IMR-90 (cell line): ENCODE measurements at regions not wholly inside any gene's neighbourhood (a gene's known extent, or its start where the extent isn't known, plus 50 kb on each side); places are given as distances from the start of the nearest gene placed in this dataset.

ENCODE experiments used
- ATAC-seq: fragments of 200-7000 bp; cut with Tn5 transposase; 2 replicates; pipeline ENCODE4 v1.9.1; 2020; ENCODE audit warnings: low read depth, mild to moderate bottlenecking, moderate library complexity
- BruUV-seq: library from RNA; stranded (reverse); fragments of 400-500 nt; replicated peaks from 2 replicates; lab custom pipeline; 2021; lab: Mats Ljungman, UMichigan
- CTCF ChIA-PET: fragments of 300-600 bp; formaldehyde crosslinking; extraction: SDS; loops from one replicate; lab custom pipeline; 2021; ENCODE audit warnings: antibody characterized with exemption; lab: Yijun Ruan, JAX
- POLR2A ChIA-PET: fragments of 300-600 bp; sonication (Branson Sonifier 250); formaldehyde crosslinking; loops from one replicate; lab custom pipeline; 2022; ENCODE audit warnings: antibody characterized with exemption; ENCODE audit not compliant: unreplicated experiment; lab: Charles Lee
- DNase-seq: peaks from one replicate; pipeline ENCODE4 v3.0.0; 2013
- H2AFZ ChIP-seq: replicated peaks from 2 replicates; pipeline ENCODE3; 2013; ENCODE audit warnings: low read length, mild to moderate bottlenecking; ENCODE audit not compliant: poor library complexity
- H2AK5ac ChIP-seq: 2 replicates; pipeline ENCODE4 v1.6.1; 2013; ENCODE audit warnings: low read depth, low read length, inconsistent platforms
- H2AK9ac ChIP-seq: replicated peaks from 2 replicates; pipeline ENCODE3; 2013; ENCODE audit warnings: mild to moderate bottlenecking, low read depth, low read length, moderate library complexity; ENCODE audit not compliant: poor library complexity
- H2BK120ac ChIP-seq: 2 replicates; pipeline ENCODE4 v1.6.1; 2013; ENCODE audit warnings: low read depth, low read length, inconsistent platforms
- H2BK15ac ChIP-seq: 3 replicates; pipeline ENCODE4 v1.6.1; 2013; ENCODE audit warnings: low read depth, low read length, inconsistent platforms
- H2BK20ac ChIP-seq: 2 replicates; pipeline ENCODE4 v1.6.1; 2013; ENCODE audit warnings: low read depth, mild to moderate bottlenecking, inconsistent platforms, low read length, moderate library complexity
- H2BK5ac ChIP-seq: 2 replicates; pipeline ENCODE4 v1.6.1; 2013; ENCODE audit warnings: mild to moderate bottlenecking, low read depth, low read length, inconsistent platforms; ENCODE audit not compliant: poor library complexity, severe bottlenecking
- H3K14ac ChIP-seq: replicated peaks from 2 replicates; pipeline ENCODE4 v1.6.1; 2013; ENCODE audit warnings: low read depth, low read length, inconsistent platforms
- H3K18ac ChIP-seq: 2 replicates; pipeline ENCODE4 v1.6.1; 2013; ENCODE audit warnings: low read depth, low read length, control low read depth
- H3K23ac ChIP-seq: 2 replicates; pipeline ENCODE4 v1.6.1; 2013; ENCODE audit warnings: low read depth, low read length, inconsistent platforms
- H3K27ac ChIP-seq: 2 replicates; pipeline ENCODE4 v1.5.1; 2013; ENCODE audit warnings: mild to moderate bottlenecking, control low read depth, low read length; ENCODE audit not compliant: insufficient read depth
- H3K27me3 ChIP-seq: 2 replicates; pipeline ENCODE4 v1.6.1; 2013; ENCODE audit warnings: low read length; ENCODE audit not compliant: control insufficient read depth, insufficient read depth
- H3K36me3 ChIP-seq: 2 replicates; pipeline ENCODE4 v1.6.1; 2013; ENCODE audit warnings: low read length, mixed read lengths; ENCODE audit not compliant: control insufficient read depth, insufficient read depth
- H3K4ac ChIP-seq: 2 replicates; pipeline ENCODE4 v1.6.1; 2013; ENCODE audit warnings: low read depth, low read length, inconsistent platforms
- H3K4me1 ChIP-seq: 2 replicates; pipeline ENCODE4 v1.6.1; 2013; ENCODE audit warnings: low read length, mixed read lengths; ENCODE audit not compliant: control insufficient read depth, insufficient read depth
- H3K4me2 ChIP-seq: 2 replicates; pipeline ENCODE4 v1.6.1; 2013; ENCODE audit warnings: low read depth, mild to moderate bottlenecking, control low read depth, low read length, moderate library complexity
- H3K4me3 ChIP-seq: 2 replicates; pipeline ENCODE4 v1.5.1; 2013; ENCODE audit warnings: low read depth, mild to moderate bottlenecking, control low read depth, low read length, moderate library complexity; ENCODE audit not compliant: insufficient read depth
- H3K56ac ChIP-seq: 2 replicates; pipeline ENCODE4 v1.6.1; 2013; ENCODE audit warnings: low read length, inconsistent platforms; ENCODE audit not compliant: insufficient read depth; ENCODE audit errors: extremely low read depth
- H3K79me1 ChIP-seq, 2 experiments: 2 replicates each; pipeline ENCODE4 v1.6.1; 2013; ENCODE audit warnings: low read length in 2 of 2, inconsistent platforms in 1 of 2, low read depth in 1 of 2
- H3K9ac ChIP-seq: 2 replicates; pipeline ENCODE4 v1.6.1; 2013; ENCODE audit warnings: low read depth, low read length, control low read depth
- H3K9me1 ChIP-seq: 2 replicates; pipeline ENCODE4 v1.6.1; 2013; ENCODE audit warnings: low read length, inconsistent platforms; ENCODE audit not compliant: insufficient read depth
- H3K9me3 ChIP-seq: 2 replicates; pipeline ENCODE4 v1.6.1; 2013; ENCODE audit warnings: low read length; ENCODE audit not compliant: control insufficient read depth, insufficient read depth
- H4K20me1 ChIP-seq: 2 replicates; pipeline ENCODE4 v1.6.1; 2013; ENCODE audit warnings: low read length, inconsistent platforms; ENCODE audit not compliant: insufficient read depth
- H4K5ac ChIP-seq: 2 replicates; pipeline ENCODE4 v1.6.1; 2013; ENCODE audit warnings: mild to moderate bottlenecking, low read depth, low read length, control low read depth
- H4K8ac ChIP-seq, 2 experiments: 2 replicates each; pipeline ENCODE4 v1.6.1; 2013; ENCODE audit warnings: low read depth in 2 of 2, low read length in 2 of 2, control low read depth in 1 of 2, inconsistent platforms in 1 of 2
- H4K91ac ChIP-seq: 2 replicates; pipeline ENCODE4 v1.6.1; 2013; ENCODE audit warnings: low read depth, low read length, inconsistent platforms; ENCODE audit not compliant: insufficient read depth
- BHLHE40 ChIP-seq: fragments of 150-350 bp; IDR thresholded peaks from 2 replicates; pipeline ENCODE4 v1.6.1; 2016; ENCODE audit warnings: mild to moderate bottlenecking, low read depth, low read length
- MAFK ChIP-seq: IDR thresholded peaks from 2 replicates; pipeline ENCODE4 v1.6.1; 2012; ENCODE audit warnings: low read depth, low read length, improper control_type of control experiment
- MAZ ChIP-seq: IDR thresholded peaks from 2 replicates; pipeline ENCODE4 v1.6.1; 2012; ENCODE audit warnings: low read depth, mild to moderate bottlenecking, low read length, improper control_type of control experiment, moderate library complexity, borderline replicate concordance
- NFE2L2 ChIP-seq: fragments of 150-350 bp; IDR thresholded peaks from 2 replicates; pipeline ENCODE4 v1.6.1; 2016; ENCODE audit warnings: low read depth, mild to moderate bottlenecking, low read length
- POLR2A ChIP-seq: IDR thresholded peaks from 2 replicates; pipeline ENCODE4 v1.6.1; 2012; ENCODE audit warnings: mild to moderate bottlenecking, low read depth, low read length
- RFX5 ChIP-seq: IDR thresholded peaks from 2 replicates; pipeline ENCODE4 v1.8.0; 2012; ENCODE audit warnings: low read depth, mild to moderate bottlenecking, low read length, moderate library complexity
- SMC3 ChIP-seq: fragments of 150-350 bp; IDR thresholded peaks from 2 replicates; pipeline ENCODE4 v1.6.1; 2016; ENCODE audit warnings: low read depth, mild to moderate bottlenecking, antibody characterized with exemption, low read length, moderate library complexity
- WGBS, 2 experiments: methylation state at CpG; one replicate each; pipeline versions ENCODE4 v1.1.5 to v1.1.7; 2013; ENCODE audit warnings: missing lambda C conversion rate in 2 of 2; ENCODE audit not compliant: insufficient read length in 1 of 2; ENCODE audit errors: extremely low coverage in 2 of 2; 5-methylcytosine and 5-hydroxymethylcytosine counted together
- dilution Hi-C: fragments of 300-500 bp; cut with HindIII; formaldehyde crosslinking; loops from one replicate; pipeline ENCODE4 v1.14.3; 2018; ENCODE audit warnings: low sequenced_read_pairs; ENCODE audit not compliant: unreplicated experiment
- in situ Hi-C: fragments of 300-500 bp; cut with MboI; formaldehyde crosslinking; loops from 3 replicates; pipeline ENCODE4 v1.14.3; 2019; ENCODE audit warnings: low sequenced_read_pairs, inconsistent platforms, mixed read lengths
- intact Hi-C: fragments of 100-400 bp; cut with micrococcal nuclease; formaldehyde crosslinking; loops from 2 replicates; pipeline ENCODE4 v1.10.0; 2022
- TF ChIP-seq, protein P1 (sequence below): conservative IDR thresholded peaks from 2 replicates; pipeline ENCODE4 v1.5.1; 2012; ENCODE audit warnings: mild to moderate bottlenecking, low read depth, low read length, improper control_type of control experiment
- TF ChIP-seq, protein P2 (sequence below): fragments of 150-350 bp; IDR thresholded peaks from 2 replicates; pipeline ENCODE4 v1.6.1; 2016; ENCODE audit warnings: low read depth, mild to moderate bottlenecking, low read length, moderate library complexity, borderline replicate concordance

DNA sequence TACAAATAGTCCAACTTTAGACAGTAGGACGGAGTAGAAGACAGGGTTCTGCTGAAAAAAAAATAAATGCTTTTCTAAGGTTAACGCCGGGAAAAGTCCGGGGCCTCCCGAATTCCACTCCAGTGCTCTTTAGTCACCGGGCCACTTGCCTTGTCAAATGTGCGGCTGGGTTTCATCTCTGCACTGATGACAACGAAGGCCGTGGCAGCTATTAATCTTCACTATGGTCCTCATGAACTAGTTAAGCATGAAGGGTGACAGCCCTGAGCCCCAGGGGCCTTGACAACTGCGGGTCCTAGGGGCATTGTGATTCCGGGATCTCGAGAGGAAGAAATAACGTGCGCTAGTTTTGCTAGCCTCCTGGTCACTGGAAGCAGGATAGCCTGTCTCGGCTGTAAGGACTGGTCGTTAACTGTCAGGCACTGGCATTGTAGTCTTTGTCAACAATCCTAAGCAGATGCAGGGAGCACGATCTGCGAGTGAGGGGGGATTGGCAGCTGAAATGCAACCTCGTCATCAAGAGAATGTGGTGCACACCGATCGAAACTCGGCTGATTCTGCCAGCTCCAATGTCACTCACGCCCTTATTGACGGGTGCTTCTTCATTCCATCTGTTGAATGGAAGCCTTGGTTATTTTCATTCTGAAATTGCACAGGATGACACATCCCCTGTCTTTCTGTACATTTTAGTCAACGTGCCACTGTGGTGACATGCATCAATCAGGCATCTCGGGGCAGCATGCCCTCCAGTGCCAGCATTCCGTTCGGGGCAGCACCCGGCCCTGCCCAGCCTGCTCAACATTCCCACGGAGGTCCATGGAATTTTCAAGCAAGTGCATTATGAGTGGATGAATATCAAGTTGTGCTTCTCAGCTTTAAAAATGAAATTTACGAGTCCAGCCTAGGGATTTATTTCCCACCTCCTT lies 51.6 kb upstream of the MGMT start (continued):
- TF ChIP-seq RFX5: no peak

DNA sequence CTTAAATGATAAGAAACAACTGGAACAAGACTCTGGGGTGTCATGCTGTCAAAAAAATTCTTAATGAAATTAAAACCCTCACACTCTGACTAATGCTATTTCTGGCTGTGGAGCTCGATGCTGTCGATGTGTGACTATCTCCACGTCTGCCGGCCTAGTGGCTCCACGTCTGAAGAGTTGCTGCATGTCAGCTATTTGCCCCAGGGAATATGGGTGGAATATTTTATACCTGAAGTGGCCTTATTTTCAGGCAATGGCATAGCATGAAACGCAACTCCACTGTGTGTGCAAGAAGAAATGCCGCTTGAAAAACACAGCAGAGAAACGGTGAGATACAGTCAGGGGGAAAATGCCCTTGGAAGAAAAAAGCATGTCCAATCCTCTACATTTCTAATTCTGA lies 50.9 kb upstream of the MGMT start:
- POLR2A ChIA-PET: no interaction called here
- Histone ChIP-seq H3K79me1 (no peaks in the 10 kb centered on the region), H2AK5ac (no peak overlapping the region), H4K20me1 (no peaks in the 10 kb centered on the region), H2BK5ac (no peak overlapping the region), H4K91ac (no peak overlapping the region), H2AFZ (no peak overlapping the region), H4K8ac (0 out of 4 replicates have a peak overlapping the region, but pooled peaks of 1 of the 2 experiments have one; percentile 63), H3K9me1 (no peaks in the 10 kb centered on the region), H3K14ac (no peak overlapping the region), H2BK20ac (no peak overlapping the region), H4K5ac (no peak overlapping the region), H2BK15ac (no peak overlapping the region; the same call in 2 of the 3 replicates), H3K4ac (no peak overlapping the region), H3K56ac (no peak overlapping the region), H3K27me3 (no peaks in the 10 kb centered on the region), H2BK120ac (no peak overlapping the region), H3K9me3 (peaks cover 9% of the 10 kb centered on the region; the same call in 1 of the 2 replicates), H3K18ac (no peak overlapping the region), H3K36me3 (no peaks in the 10 kb centered on the region), H3K4me2 (no peak overlapping the region), H3K4me1 (no peaks in the 10 kb centered on the region), H3K27ac (no peak overlapping the region), H2AK9ac (no peak overlapping the region), H3K23ac (no peak overlapping the region), H3K9ac (no peak overlapping the region), H3K4me3 (no peak overlapping the region)
- TF ChIP-seq MAFK: no peak
- no peak for TF ChIP-seq POLR2A
- TF ChIP-seq, protein P1, sequence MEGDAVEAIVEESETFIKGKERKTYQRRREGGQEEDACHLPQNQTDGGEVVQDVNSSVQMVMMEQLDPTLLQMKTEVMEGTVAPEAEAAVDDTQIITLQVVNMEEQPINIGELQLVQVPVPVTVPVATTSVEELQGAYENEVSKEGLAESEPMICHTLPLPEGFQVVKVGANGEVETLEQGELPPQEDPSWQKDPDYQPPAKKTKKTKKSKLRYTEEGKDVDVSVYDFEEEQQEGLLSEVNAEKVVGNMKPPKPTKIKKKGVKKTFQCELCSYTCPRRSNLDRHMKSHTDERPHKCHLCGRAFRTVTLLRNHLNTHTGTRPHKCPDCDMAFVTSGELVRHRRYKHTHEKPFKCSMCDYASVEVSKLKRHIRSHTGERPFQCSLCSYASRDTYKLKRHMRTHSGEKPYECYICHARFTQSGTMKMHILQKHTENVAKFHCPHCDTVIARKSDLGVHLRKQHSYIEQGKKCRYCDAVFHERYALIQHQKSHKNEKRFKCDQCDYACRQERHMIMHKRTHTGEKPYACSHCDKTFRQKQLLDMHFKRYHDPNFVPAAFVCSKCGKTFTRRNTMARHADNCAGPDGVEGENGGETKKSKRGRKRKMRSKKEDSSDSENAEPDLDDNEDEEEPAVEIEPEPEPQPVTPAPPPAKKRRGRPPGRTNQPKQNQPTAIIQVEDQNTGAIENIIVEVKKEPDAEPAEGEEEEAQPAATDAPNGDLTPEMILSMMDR: no peak
- TF ChIP-seq SMC3: no peak
- TF ChIP-seq MAZ: no peak
- no peak for TF ChIP-seq NFE2L2
- TF ChIP-seq, protein P2, sequence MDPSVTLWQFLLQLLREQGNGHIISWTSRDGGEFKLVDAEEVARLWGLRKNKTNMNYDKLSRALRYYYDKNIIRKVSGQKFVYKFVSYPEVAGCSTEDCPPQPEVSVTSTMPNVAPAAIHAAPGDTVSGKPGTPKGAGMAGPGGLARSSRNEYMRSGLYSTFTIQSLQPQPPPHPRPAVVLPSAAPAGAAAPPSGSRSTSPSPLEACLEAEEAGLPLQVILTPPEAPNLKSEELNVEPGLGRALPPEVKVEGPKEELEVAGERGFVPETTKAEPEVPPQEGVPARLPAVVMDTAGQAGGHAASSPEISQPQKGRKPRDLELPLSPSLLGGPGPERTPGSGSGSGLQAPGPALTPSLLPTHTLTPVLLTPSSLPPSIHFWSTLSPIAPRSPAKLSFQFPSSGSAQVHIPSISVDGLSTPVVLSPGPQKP: no peak
- no peak for TF ChIP-seq BHLHE40
- in situ Hi-C loops (no loop called here), intact Hi-C loops (no loop called here), dilution Hi-C loops (no loop called here)
- no TSS peak for BruUV-seq
- no peak for DNase-seq
- no peak for ATAC-seq
- 85% methylated on average over 5 of the region's 8 CpGs; no CpG with 5 or more reads in 1 of the 2 experiments for WGBS, 2 experiments
- CTCF ChIA-PET: no interaction called here
